Kidney capillary endothelial cell (primary cell): ENCODE measurements at regions not wholly inside any gene's neighbourhood (a gene's known extent, or its start where the extent isn't known, plus 50 kb on each side); places are given as distances from the start of the nearest gene placed in this dataset.

ENCODE experiments used
- DNase-seq: peaks from one replicate; pipeline ENCODE4 v3.0.0-alpha.2; 2018; ENCODE audit warnings: low spot score

DNA sequence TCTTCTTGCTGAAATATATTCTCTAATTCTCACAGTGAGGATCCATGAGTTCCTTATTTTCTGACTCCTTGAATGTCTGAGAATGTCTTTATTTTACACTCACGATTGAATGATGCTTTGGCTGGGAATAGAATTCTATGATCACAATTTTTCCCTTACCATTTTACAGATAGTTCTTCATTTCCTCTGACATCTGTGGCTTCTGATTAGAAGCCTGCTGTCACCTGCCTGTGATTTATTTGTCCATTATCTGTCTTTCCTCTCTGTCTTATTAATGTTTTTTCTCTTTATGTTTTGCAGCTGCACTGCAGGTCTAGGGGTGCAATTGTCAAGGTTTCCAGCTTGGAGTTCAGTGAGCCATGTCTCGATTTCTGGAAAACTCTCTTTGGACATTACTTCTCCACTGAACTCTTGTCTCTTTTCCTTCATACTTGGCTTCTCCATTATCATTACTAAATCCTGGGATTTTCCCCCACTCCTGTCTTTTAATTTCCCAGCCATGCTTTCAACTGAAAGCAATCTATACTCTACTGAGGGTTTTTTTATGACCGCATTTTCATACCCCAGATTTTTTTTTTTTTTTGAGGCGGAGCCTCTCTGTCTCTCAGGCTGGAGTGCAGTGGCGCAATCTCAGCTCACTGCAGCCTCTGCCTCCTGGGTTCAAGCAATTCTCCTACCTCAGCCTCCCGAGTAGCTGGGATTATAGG is 85.8 kb upstream of the PRNP start:
- no peak for DNase-seq

GRCh38 chr20:4597215-4597614 is 89.0 kb upstream of the PRNP start:
- DNase-seq = no peak

GRCh38 chr20:4593149-4593525 is 93.1 kb upstream of the PRNP start:
- DNase-seq = no peak

DNA sequence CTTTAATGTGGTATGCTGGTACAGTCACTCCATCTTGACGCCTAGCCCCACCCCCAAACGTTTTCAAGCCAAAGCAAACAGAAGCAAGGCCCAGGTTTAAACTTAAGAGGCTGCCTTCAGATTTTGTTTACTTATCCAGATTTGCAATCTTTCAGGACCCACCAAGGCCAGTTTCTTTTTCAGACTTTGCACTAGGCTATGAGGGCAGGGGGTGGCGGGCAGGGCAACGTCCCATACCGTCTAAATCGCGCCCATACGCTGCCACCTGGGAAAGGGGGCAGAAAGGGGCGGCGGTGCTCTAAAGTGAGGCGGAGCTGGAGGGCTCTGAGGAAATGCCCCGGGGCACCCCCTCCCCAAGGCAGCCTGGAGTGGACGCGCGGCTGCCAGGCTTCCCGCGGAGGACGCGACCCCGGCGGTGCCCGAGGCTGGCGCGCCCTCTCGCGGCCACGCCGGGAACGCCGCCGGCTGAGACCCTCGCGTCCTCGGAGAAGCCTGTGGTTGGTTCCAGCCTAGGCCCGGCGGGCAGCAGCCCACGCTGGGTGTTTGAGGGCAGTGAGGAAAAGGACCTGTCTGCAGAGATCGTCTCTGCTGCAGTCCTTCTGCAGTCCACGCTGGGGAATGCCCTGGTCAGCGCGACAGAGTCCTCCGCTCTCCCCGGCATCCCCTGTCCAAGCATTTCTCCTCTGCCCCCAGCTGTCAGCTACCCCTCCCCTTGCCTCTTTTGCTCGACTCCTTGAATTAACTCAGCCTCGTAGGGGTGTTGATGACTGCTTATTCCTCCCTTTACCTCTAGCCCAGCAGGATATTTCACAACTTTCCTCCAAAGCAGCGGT is 93.7 kb upstream of the PRNP start:
- peak; percentile 55 for DNase-seq

GRCh38 chr20:4591975-4592315 is 94.3 kb upstream of the PRNP start:
- DNase-seq = no peak

GRCh38 chr20:4585758-4586157 is 100.5 kb upstream of the PRNP start:
- DNase-seq = no peak

DNA sequence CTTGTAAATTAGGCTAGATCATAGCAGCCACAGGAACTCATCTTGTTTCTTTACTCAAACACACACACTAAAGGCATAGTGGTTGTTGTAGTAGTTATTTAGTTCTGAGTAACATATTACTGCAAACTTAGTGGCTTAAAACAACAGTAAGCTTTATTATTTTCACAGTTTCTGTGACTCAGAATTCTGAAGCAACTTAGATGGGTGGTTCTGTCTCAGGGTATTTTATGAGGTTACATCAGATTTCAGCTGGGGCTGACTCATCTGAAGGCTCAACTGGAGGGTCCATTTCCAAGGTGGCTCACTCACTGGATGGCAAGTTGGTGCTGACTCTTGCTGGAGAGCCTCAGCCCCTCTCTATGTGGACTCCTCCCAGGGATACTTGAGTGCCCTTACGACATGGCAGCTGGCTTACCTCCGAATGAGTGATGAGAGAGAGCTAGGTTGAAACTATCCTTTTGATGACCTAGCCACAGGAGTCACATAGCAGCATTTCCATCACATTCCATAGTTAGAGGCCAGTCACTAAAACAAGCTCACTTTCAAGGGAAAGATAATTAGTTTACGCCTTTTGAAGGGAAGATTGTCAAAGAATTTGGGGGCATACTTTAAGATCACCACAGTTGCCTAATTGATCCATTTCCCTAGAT is 101.0 kb upstream of the PRNP start:
- DNase-seq = no peak

DNA sequence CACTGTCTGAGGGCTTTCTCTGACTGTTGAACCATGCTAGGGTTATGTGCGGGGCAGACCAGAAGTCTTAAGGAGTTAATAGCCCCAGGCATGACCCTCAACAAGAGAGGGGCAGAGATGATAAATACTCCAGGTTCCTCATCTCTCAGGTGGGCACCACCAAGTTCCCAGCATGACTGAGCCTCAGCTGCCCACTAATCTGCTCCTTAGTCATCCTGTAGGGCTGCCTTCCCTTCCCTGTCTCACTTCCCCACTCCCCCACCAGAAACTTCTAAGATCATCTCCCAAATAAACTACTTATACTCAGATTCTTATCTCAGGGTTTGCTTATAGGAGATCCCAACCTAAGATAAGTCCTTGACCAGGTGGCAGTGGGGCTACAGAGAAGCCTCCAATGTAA is 101.7 kb upstream of the PRNP start:
- DNase-seq = no peak

DNA sequence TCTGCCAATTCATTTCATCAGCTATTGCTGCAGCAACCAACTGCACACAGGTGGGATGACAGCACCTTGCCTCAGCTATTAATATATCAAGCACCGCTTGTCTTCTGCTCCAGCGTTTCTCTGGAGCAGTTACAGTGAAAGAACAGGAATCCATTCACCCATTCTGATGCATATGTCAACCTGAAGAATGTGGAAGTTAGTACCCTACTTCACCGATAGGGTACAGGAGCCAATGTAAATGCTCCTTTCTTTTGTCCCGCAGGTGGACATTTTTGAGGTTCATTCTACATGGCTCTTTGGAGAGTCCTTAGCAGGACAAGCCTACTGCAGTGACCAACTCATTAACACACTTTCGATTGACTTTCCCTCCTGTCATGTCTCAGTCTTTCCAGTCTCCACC is 104.4 kb upstream of the PRNP start:
- DNase-seq = no peak

DNA sequence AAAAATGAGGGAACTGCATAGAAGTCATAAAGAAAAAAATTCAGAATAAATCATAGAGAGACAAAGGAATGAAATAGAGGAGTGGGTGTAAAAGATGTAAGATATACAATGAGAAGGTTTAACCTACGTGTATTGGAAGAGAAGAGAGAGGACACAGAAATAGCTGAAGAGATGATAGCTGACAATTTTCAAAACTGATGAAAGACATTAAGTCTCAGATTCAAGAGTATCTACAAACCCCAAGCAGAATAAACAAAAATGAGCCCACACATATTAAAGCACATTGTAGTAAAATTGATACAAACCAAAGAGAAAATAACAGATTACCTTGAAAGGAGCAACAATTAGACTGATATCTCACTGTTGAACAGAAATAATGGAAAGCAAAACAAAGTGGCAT is 107.9 kb upstream of the PRNP start:
- DNase-seq = no peak

GRCh38 chr20:4574356-4574690 is 111.9 kb upstream of the PRNP start:
- DNase-seq = no peak

DNA sequence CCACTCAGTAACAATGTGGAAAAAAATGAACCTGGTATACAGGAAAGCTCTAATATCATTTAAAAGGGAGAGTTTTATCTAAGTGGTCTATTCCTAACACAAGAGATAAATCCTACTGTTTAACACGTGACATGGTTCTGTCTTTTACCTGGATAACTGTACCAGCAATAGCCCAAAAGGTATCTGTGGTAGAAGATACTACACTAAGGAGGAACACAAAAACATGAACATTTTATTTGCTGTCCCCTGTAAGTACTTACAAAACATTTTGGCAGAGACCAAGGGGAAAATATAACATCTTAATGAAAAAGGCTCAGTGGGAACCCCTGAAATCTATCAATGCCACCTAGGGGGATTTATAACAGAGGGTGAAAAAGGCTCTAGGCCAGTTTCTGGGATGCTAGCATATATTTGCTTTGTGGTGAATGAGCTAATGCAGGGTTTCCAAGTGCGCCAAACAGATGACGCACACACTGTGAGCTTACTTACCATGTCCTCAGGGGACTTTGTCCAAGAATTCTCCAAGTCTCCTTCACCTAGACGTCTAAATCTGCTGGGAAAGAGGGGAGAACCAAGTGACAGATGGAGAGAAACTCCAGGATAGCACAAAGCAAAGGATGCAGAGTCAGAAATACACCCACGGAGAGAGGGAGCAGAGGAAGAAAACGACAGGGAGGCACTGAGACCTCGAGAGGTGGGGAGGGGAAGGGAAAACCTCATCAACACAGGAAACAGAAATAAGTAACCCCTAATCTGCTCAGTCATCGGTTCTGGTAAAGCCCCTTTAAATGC is 112.5 kb upstream of the PRNP start:
- no peak for DNase-seq

GRCh38 chr20:4571759-4572531 is 114.3 kb upstream of the PRNP start:
- no peak for DNase-seq

DNA sequence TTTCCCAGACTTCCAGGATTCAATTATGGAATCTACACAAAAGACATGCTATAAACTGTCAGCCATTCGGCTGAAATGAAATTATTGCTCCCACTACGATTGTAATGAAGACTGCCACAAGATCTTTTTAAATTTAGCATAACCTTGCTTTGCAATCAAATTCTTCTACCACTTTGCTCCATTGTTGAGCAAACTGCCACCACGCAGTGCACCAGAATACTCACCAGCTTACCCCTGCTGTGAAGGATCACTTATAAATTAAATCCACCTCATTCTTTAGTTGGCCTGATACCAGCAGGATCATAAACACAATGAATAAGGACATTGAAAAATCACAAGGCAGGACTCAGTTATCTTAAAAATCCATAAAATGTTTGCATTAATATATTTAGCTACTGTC is 116.4 kb upstream of the PRNP start:
- no peak for DNase-seq

- DNase-seq = no peak
Observed at GRCh38 chr20:4569092-4569491, 117.2 kb upstream of the PRNP start.

- DNase-seq = no peak
Observed at GRCh38 chr20:4568361-4568959, 117.8 kb upstream of the PRNP start.

GRCh38 chr20:4567170-4567569 is 119.1 kb upstream of the PRNP start:
- no peak for DNase-seq

- peak; percentile 55 for DNase-seq
Observed at GRCh38 chr20:4563534-4563933, 122.7 kb upstream of the PRNP start.

GRCh38 chr20:4563031-4563430 is 123.2 kb upstream of the PRNP start:
- no peak for DNase-seq

GRCh38 chr20:4560667-4561066 is 125.6 kb upstream of the PRNP start:
- no peak for DNase-seq

GRCh38 chr20:4559906-4560305 is 126.3 kb upstream of the PRNP start:
- no peak for DNase-seq
